ENCODE measurements at regions not wholly inside any gene's neighbourhood (a gene's known extent, or its start where the extent isn't known, plus 50 kb on each side); places are given as distances from the start of the nearest gene placed in this dataset.

DNA sequence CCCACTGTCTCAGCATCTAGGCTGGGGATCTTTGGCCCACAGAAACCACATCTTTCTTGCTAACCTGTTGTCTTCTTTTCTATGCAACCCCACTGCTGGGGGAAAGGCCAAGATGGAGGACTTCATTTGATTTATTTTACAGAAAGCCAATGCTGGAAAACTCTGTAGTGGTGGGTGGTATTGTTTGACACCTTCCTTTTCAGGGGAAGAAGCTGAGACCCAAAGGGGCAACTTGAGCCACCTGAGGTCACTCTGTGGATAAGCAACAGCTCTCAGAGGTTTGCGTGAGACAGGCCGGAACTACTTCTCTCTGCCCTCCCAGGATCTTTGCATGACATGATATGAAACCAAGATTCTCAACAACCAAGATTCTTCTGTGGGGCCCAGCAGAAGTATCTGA, 645.2 kb downstream of the VRK1 start:
- no peak for DNase-seq

DNA sequence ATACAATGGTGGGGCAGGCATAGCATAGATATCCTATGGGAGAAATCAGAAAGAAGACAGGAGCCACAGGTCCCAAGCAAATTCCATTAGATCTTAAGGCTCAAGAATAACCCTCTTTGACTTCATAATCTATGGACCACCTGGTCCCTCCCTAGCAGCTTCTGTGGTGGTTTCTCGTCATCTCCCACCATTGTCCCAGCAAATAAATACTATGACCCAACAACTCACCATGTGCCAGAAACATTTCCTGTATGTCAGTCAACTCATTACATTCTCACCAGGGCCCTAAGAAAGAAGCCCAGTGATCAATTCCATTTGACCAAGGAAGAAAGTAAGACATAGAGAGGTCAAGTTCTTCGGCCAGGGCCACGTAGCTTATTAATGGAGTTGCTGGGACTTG, 646.2 kb downstream of the VRK1 start:
- DNase-seq: no peak

DNA sequence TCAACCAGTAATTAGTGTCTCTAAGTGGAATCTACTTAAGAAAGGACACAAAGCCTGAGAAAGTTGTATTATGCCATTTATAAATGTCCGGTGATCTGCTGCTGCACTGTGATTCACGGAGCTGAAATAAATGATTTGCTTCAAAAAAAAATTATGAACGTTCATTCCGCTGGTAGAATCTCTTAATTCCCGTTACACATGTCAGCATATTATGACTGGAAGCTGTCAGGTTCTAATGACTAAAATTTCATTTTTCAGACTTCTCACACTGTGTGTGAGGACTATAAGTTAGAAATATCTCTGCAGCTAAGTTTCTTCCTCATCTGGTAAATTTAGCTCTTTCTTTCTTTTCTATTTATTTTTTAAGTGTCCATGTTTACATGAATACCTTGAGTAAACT, 647.1 kb downstream of the VRK1 start:
- no peak for DNase-seq

DNA sequence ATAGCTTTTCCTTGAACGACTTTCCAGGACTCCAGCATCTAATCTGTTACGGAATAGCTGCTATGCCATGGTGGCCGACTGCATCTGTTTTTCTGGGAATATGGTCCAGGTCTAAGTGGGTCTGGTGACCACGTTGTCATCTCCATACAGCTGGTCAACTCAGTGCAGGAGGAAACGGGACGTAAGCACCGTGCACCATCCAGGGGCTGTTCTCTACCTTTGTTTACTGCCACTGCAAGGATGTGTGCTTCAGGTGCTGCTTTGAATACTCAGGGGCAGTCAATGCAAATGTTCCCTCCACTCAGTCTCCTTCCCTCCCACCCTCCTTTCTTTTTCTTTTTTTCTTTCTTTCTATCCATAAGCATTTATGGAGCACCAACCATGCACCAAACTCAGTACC, 648.2 kb downstream of the VRK1 start:
- no peak for DNase-seq

DNA sequence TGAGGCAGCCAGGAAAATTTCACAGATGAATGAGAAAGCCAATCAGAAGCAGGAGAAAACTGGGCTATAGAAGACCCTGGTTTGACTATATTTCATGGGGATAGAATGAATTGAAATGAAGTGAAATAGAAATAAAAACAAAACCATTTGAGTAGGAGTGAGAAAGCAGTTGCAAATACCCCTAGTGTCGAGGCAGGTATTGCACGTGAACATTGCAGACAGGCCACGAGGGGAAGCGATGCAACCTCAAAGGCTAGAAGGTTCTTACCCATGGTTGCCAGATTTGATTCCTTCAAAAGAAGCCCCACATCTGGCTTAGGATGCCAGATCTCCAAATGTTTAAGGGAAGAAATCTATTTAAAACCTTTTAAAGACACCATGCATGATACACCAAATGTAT, 648.9 kb downstream of the VRK1 start:
- DNase-seq: no peak

DNA sequence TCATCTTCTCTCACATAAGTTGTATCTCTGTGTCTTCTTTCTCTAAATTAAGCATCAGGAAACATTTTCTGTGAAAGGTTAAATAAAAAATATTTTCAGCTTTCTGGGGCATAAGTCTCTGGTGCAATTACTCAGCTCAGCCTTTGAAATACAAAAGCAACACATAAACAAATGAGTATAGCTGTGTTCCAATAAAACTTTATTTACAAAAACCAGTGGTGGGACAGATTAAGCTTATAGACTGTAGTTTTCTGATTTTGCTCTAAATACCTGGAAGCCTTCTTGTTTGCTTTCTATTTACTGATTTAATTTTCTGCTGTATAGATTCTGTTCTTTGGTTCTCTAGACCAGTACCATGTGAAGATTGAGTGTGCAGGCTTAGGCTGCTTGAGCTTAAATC, 655.1 kb downstream of the VRK1 start:
- DNase-seq: no peak

DNA sequence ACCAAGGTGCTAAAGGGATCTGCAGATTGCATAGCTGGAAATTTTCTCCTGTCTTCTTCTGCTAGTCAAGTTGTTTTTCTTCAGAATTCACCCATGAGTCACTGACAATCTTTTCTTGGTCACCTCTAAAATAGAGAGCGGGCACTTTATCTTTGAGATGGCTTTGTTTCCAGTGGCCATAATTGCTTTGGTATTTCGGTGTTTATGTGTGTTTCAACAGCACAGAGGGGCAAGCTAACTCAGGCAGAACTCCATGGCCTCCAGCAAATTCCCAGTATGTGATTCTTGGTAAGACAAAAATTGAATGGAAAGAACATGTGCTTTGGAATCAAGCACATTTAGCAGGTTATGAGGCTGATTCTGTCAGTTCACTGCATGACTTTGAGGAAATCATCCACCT, 656.8 kb downstream of the VRK1 start:
- DNase-seq: no peak

DNA sequence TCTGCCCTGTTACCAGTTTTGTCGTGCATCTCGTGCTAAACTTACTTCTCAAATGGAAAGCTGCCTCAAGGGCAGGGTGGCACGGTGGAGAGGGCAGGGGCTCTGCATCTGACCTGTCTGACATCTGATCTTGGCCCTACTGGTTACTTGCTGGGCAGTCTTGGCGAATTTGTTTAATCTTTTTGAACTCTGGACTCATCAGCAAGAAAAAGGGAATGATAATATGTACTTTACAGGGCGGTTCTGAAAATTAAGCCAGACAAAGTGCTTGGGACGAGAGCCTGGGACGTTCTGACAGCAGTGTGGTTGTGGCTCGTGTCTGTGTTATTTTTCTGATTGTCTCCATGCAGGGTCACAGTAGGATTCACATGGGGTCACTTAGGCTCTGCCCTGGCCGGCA, 659.3 kb downstream of the VRK1 start:
- no peak for DNase-seq

DNA sequence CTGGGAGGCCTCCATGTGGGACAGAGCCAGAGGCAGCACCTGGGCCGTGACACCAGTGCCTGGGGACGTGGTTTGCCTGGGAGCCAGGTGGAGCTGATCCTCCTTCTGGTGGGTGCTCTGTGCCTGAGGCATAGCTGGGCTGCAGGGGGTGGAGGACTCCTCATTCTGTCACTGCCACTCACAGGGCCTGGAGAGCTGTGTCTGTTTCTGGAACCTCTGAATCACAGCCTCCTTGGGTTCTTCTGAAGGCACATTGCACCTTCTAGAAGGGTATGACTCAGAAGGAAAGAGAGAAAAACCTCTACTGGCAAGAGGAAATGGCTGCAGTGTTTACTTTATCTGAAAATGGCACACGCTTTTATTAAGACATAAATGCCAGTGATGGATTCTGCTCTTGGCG, 659.8 kb downstream of the VRK1 start:
- no peak for DNase-seq

DNA sequence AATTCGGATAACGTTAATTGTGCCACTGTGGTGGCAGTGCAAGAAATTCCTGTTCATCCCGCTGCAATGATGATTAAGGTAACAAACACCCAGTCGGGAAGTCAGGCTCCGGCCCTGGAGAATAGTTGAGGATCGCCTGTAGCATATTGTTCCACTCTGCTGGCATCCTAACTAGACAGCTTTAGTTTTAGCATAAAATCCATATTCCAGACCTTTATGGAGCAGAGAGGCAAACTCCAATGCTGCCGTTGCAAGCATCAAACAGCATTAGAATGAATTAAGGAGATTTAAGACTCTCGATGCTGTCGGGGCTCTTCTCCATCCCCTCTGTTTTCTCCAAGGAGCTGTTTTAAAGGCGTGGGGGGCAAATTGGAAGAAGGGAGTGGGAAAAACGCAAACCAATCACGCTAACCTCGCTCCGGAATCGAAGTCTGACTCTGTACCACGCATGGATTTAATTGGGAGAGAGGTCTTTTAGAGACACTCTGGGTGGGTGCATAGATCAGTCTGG, 660.4 kb downstream of the VRK1 start:
- no peak for DNase-seq

DNA sequence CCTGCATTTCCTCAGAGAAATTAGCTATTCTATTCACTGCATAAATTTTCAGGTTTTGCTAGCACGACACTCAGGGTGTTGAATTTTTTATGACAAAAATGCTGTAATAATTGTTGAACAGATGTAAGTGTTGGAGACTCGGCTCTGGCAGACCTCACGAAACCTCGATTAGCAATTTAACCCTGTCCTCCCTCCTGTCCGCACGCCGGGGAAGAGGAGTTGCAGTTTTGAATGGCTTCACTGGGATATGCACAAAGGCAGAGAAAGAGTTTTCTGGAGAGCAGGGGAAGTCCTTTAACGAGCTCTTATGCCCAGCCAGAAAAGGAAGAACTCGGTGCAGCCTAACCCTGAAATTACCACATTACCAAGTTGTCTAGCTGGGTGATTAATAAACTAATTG, 661.1 kb downstream of the VRK1 start:
- peak; percentile 1 to 4 for DNase-seq

DNA sequence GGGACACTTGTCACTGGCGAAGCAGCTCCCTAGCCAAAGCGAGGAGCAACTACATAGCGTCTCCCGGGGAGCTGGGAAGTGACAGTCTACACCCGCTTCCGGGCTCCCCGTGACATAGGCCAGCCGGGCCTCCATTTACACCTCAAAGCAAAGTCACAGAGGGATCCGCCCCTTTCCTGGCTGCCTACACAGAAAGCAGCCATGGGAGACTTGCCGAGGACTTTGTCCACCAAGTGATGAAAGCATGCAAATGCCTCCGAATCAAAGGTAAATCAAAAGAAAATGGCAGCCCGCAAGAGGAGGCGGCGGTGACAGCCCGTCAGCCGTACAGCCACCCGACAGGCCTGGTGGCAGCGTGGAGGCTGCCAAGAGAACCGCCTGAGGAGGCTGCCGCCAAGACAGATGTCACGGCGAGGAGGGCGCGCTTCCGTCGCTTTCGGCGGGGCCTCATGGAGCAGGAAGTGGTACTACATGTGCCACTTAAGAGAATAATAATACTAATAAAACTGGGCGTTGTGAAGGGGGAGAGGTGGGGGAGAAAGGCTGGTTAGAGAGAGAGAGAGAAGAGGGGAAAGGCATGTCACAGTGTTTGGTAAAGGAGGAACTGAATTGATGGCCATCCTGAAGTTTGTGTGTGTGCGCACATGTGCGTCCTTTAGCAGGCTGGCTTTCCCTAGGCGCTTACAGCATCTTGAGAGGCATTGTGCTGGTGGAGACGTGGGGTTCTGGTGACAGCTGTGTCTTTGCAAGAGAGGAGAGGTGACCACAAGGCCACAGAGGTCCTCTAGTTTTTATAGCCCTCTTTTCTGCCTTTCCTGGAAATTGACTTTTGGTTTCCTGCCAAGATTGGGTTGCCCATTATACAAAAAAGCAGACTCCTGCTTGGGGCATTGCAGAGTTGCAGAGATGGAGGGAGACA, 661.7 kb downstream of the VRK1 start:
- DNase-seq: peak; percentile 19 to 27

DNA sequence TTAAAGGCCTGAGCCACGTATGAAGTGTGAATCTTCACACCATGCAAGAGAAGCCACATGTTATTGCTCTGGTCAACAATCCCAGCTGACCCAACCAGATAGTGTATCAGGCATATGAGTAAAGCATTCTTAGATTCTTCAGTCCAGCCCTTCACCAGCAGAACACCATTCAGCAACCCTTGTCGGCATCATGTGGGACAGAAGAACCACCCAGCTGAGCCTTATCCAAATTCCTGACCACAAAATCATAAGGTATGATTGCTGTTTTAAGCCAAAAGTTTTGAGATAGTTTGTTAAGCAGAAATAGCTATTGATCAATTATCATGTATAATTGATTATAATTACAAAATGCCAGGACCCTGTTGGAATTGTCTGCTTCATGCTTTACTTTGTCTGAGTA, 664.9 kb downstream of the VRK1 start:
- DNase-seq: no peak

DNA sequence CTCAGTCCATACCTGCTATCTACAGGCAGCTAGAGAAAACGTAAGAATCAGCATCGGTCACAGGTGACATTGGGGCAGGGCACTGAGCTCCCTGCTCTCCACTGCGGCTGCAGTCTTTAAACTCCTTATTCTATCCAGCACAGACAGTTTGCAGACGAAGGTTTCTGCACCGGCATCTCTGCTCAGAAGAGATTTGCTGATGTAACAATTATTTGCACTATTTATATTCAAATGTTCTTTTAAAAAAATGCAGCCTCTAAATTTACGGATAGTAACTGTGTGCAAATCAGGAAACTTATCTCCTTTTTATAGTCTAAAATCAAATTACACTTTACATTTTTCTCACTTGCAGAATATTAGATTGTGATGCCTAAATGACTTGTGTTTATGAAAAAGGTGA, 671.0 kb downstream of the VRK1 start:
- DNase-seq: no peak

DNA sequence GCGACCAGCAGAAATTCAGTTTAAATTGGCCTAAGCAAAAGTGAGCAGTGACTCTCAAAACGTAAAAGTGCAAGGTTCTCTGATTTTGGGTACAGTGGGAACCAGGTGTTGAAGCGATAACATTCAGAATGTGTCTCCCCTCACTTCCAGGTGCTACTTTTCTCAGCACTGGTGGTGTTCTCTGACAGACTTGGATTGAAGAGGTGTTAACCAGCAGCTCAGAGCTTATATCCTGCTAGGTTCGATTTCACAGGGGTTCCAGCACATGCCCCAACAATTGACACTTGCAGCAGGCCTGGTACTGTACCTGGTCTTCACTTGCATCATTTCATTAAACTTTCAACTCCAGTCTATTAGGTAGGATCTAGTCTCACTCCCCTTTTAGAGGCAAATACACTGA, 680.2 kb downstream of the VRK1 start:
- no peak for DNase-seq

DNA sequence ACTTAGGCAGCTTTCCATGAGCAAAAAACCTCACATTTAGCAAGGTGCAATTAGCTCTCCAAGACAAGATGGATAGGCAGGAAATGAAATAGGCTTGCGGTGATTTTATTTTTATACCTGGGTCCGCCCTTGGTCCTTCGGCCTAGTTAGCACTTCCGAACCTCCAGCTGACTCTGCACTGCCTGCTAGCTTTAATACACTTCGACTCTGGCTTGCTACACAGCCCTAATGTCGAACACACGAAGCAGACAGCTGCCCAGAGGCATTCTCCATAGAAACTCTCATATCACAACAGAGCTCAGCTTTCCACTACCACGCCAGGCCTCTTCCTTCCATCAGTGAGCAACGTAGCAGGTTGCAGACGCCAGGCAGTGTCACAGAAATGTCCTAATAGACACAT, 688.0 kb downstream of the VRK1 start:
- DNase-seq: no peak

DNA sequence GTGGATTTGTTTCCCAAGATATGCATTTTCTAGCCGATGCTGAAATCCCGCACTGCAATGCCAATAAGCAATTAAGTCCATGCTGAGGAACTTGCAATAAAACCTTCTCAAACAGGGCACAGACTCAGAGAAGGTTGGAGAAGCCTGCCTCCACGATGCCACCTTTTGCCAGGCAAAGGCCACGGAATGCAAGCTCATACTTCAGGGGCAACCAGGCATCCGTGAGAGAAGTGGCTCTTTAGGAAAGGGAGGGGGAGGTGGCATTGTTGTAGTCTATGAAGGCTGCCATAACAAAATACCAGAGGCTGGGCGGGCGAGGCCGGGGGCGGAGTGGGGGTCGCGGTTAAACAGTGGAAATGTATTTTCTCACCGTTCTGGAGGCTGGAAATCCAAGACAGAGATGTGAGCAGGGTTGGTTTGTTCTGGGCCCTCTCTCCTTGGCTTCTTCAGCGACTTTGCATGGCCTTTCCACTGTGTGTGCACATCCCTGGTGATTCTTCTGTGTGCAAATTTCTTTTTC, 689.5 kb downstream of the VRK1 start:
- DNase-seq: no peak

DNA sequence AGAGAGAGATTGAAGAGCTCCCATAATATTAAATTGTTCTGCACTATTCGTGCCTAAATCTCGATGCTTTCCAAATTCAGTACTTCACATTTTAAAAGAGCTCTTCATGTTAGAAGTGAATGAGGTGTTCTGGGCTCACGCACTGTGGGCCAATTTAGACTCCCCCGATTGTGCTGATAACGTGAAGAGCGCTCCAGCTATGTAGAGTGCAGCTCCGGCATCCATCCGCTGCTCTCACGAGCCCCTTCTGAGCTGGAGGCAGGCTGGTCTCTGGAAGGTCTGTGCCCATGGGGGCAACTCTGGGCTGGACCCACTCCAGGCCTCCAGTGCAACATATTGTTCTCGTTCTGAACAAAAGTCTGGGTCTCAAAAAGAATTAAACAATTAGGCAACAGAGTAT, 692.6 kb downstream of the VRK1 start:
- DNase-seq: no peak

DNA sequence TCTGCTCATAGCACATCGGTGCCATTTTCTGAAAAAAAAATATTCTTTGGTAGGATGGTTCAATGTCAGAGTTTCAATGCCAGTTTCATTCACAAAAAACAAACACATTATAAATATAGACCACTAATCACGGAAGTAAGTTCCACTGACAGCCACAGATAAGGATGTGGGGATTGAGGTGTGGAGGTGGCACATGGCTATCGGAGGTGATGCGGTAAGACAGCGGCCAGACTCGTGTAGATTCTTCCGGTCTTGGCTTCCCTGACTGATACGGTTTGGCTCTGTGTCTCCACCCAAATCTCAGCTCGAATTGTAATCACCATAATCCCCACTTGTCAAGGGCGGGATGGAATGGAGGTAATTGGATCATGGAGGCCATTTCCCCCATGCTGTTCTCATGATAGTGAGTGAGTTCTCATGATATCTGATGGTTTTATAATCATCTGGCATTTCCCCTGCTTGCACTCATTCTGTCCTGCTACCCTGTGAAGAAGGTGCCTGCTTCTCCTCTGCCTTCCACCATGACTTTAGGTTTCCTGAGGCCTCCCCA, 693.4 kb downstream of the VRK1 start:
- no peak for DNase-seq

DNA sequence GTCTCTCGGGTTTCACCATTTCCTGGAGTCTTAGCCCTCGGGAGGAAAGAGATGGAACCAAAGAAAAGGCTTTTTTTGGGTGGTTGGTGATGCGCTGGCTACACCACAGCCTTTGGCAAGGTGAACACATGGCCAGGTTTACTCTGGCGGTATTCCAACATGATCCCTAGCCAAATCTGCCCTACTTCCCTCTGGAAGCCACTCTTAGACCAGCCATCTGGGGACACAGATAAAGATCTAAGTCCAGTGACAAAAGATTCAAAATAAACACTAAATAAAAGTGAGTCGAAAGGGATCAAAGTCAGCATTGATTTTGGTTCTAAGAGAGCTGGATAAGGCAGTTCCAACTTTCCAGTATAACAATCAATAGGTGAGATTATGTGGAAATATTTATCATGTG, 694.5 kb downstream of the VRK1 start:
- no peak for DNase-seq

DNA sequence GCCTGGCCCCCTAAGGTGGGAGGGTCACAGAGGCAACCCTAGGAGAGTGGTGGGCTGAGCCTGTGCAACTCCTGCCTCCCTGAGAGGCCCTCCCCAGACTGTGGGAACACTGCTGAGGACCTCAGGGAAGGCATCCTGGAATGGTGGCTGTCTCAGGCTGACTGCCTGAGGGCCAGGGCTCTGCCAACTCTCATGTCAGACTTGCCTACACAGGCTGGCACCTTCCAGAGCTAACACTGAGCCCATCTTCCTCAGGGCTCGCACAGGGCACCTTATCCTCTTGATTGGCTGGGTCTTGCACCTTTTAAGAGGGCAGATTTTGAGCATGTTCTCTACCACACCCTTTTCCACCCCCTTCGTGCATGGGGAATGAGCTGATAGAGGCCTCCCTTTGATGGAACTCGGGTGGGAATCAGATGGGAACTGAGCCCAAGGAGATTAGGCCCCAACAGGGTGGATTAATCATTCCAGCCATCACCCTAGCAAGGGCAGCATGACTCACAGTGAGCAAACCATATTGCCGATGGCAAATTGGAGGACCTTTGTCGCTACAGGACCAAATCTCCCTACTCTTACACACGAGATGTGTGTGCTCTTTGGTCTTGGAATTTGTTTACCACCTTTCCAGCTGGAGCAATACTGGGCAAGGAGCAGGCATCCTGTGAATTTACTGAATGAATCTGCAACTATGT, 702.8 kb downstream of the VRK1 start:
- DNase-seq: no peak

DNA sequence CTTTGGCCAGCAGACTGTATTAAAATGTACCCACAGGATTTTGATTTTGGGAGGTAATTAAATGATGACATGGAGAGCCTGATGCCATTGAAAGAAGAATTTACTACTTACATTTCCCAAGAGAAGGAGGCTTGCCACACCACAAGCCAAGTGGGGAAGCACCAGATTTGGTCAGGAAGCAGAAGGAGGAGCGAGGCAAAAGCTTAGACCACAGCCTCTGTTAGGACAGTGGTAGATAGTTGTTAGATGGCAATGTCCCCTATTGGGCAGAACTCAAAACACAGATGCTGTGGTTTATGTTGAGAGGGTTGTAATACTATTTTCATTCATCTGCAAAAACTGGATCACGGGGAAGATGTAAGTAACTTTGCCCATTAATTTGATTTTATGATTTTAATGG, 709.4 kb downstream of the VRK1 start:
- no peak for DNase-seq

DNA sequence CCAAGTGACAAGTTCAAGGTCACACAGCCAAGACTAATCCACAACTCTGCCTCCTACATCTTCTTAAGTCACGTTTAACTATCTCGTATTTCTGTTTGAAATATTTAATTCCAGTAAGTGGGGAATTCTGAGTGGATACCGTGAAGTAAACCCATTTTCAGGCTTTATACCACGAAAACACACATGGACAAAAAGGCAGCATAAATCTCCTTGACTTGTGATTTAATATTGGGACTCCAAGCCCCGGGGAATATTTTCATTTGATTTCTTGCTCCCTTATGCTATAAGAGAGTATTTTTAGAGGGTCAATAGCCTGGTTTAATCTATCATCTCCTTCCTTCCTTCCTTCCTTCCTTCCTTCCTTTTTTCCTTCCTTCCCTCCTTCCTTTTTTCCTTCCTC, 716.7 kb downstream of the VRK1 start:
- no peak for DNase-seq

All from right lung (tissue), 2 donors.